ENCODE measurements at regions not wholly inside any gene's neighbourhood (a gene's known extent, or its start where the extent isn't known, plus 50 kb on each side); places are given as distances from the start of the nearest gene placed in this dataset.

DNA sequence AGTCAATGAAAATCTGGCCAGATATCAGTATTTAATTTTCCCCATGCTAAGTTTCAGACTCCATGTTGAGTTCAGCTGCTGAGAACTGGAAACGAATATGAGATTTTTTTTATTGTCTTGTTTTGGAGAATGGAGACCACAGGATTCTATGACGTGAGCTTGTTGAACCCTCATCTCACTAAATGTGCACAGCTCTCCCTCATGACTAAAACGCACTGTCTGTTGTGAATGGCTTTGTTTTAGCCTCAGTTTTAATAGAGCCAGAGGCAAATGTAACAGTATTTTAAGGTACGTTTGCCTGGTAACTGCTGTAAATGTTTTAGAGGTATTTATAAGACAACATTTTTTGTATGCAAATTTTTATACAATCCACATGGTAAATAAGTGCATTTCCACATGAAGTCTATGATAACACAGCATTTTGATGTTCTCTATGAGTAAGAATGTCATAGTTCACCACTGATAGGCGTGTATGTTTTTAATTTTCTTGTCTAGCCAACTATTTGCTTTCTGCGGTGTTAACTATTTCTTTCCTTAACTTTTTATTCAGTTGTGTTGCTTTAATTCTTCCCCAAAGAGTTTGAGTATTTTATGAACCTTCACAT, 1159.3 kb upstream of the TENM3 start:
- H4K20me1 ChIP-seq (ENCODE audit: insufficient read depth, low read length), result no peaks in the 10 kb centered on the region
- no peak overlapping the region for H3K56ac ChIP-seq (ENCODE audit: extremely low read depth, insufficient read depth, low read length)
- no peak overlapping the region for H3K4me2 ChIP-seq (ENCODE audit: low read depth, low read length)
- no peaks in the 10 kb centered on the region for H3K79me1 ChIP-seq (ENCODE audit: low read depth in 1 of 2, low read length in 2 of 2)
- POLR2A ChIA-PET (ENCODE audit: unreplicated experiment), result no interaction called here
- no peak overlapping the region for H2AK5ac ChIP-seq (ENCODE audit: low read depth, low read length)
- no peak overlapping the region for H2AK9ac ChIP-seq (replicated peaks; ENCODE audit: low read depth, low read length, poor library complexity)
- H2BK15ac ChIP-seq (ENCODE audit: low read depth, low read length), result no peak overlapping the region
- H3K27ac ChIP-seq (ENCODE audit: insufficient read depth, low read length), result no peak overlapping the region
- H3K9me1 ChIP-seq (ENCODE audit: insufficient read depth, low read length), result no peaks in the 10 kb centered on the region
- no peak overlapping the region for H3K4me3 ChIP-seq (ENCODE audit: insufficient read depth, low read depth, low read length)
- no peak overlapping the region for H2BK120ac ChIP-seq (ENCODE audit: low read depth, low read length)
- H4K91ac ChIP-seq (ENCODE audit: insufficient read depth, low read depth, low read length), result no peak overlapping the region
- in situ Hi-C loops (cut with MboI; ENCODE audit: low sequenced_read_pairs) (no loop called here), dilution Hi-C loops (cut with HindIII; ENCODE audit: low sequenced_read_pairs, unreplicated experiment) (no loop called here), intact Hi-C loops (cut with micrococcal nuclease) (no loop called here)
- H4K5ac ChIP-seq (ENCODE audit: low read depth, low read length), result no peak overlapping the region
- H3K18ac ChIP-seq (ENCODE audit: low read depth, low read length), result no peak overlapping the region
- no peak overlapping the region for H3K4ac ChIP-seq (ENCODE audit: low read depth, low read length)
- H2AFZ ChIP-seq (replicated peaks; ENCODE audit: low read length, poor library complexity), result no peak overlapping the region
- H2BK20ac ChIP-seq (ENCODE audit: low read depth, low read length), result no peak overlapping the region
- no TSS peak for BruUV-seq (replicated peaks)
- H3K27me3 ChIP-seq (ENCODE audit: control insufficient read depth, insufficient read depth, low read length), result no peaks in the 10 kb centered on the region
- no peak overlapping the region for H3K23ac ChIP-seq (ENCODE audit: low read depth, low read length)
- DNase-seq, result no peak
- no peak for TF ChIP-seq MAZ (IDR thresholded peaks at IDR 0.05; ENCODE audit: borderline replicate concordance, low read depth, low read length)
- no peaks in the 10 kb centered on the region for H3K36me3 ChIP-seq (ENCODE audit: control insufficient read depth, insufficient read depth, low read length)
- H3K14ac ChIP-seq (replicated peaks; ENCODE audit: low read depth, low read length), result no peak overlapping the region
- no peak for ATAC-seq (ENCODE audit: low read depth)
- H4K8ac ChIP-seq (ENCODE audit: low read depth in 2 of 2, low read length in 2 of 2), result no peak overlapping the region
- no peaks in the 10 kb centered on the region for H3K9me3 ChIP-seq (ENCODE audit: control insufficient read depth, insufficient read depth, low read length)
- H3K4me1 ChIP-seq (ENCODE audit: control insufficient read depth, insufficient read depth, low read length), result no peaks in the 10 kb centered on the region
- CTCF ChIA-PET, result no interaction called here
- no peak overlapping the region for H2BK5ac ChIP-seq (ENCODE audit: low read depth, low read length, poor library complexity, severe bottlenecking)
- WGBS, 2 experiments (ENCODE audit: extremely low coverage in 2 of 2, insufficient read length in 1 of 2), result no CpG with 5 or more reads among the region's 6 CpGs
- H3K9ac ChIP-seq (ENCODE audit: low read depth, low read length), result no peak overlapping the region

Data from IMR-90 (cell line).